GM11168 (cell line): ENCODE measurements at regions not wholly inside any gene's neighbourhood (a gene's known extent, or its start where the extent isn't known, plus 50 kb on each side); places are given as distances from the start of the nearest gene placed in this dataset.

ENCODE experiments used
- in situ Hi-C: fragments of 300-500 bp; cut with MboI; formaldehyde crosslinking; loops from one replicate; pipeline ENCODE4 v1.12.0; 2022; ENCODE audit warnings: low sequenced_read_pairs; ENCODE audit not compliant: unreplicated experiment

DNA sequence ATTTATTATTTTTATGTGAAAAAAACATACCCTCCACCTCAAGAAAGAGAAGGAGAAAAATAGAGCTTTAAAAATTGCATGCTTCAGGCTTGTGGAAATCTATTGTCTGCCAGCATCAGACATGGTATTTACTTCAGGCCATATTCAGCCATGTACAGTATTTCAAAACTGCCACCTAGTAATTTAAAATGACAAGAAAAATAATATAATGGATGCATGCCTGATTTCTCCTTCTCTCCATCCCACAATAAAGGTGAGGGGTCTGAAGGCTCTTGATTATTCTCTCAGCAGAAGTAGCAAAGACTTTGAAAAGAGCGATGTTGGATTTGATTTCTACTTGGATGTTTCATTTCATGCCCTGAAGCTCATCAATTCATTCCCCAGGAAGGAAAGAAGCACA is 250.7 kb downstream of the TBC1D4 start:
- in situ Hi-C loops, result no loop called here

DNA sequence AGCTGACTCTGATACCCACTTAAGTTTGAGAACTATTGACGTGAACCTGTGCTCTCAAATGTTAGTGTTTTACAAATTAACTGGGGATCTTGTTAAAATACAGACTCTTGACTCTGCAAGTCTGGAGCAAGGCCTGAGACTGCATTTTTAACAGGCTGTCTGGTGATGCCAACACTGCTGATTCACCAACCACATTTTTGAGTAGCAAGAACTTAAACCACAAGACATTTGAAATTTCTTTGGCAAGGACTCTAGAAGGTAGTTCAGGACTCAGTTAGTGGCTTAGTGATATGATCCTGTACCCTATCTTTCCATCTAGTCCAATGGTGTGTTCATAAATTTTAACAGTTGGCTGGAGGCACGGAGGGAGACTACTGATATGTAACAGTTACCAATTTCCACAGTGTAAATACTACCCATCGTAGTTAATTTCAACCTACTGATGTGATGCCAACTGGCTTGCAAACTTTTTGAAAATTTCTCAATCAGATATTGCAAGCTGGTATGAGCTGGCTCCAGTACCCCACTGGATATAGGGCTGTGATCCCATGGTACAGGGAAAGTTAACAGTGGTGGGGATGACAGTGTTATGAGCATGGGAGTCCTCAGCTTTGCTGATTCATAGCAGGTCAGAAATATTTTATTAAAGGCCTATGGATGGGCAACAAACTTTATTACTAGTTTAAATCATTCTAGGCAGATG is 255.1 kb downstream of the TBC1D4 start:
- in situ Hi-C loops, result no loop called here

GRCh38 chr13:75226092-75226491 is 255.9 kb downstream of the TBC1D4 start:
- in situ Hi-C loops, result no loop called here

GRCh38 chr13:75225288-75226032 is 256.5 kb downstream of the TBC1D4 start:
- in situ Hi-C loops, result no loop called here

DNA sequence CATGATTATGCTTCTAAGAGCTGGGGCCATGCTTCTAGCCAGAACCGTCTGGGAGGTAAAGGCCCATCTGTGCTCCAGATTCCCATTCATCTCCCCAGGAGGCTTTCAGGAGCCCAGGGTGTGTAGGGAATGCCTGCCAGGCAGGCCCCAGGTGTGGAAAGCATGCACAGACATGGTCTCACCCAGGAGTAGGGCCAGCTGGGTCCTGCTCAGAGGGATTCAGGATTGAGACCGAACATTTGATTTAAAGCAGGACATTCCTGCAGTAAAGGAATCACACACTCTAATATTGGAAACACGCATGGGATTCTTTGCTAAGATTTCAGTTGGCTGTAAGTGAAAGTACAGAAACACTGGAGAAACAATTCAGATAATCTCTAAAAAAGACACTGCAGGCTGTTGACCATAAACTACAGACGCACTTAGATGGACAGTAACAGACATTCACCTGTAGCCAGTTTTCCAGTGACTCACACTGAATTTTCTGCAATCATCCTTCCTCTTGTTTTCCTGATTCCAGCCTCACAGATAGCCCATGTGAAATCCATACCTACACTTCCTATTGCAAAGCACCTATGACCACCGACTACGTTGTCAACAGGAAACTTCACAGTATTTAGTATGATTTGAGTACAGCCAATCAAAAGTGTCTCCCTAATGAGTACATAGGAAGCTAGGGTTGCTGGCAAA is 257.8 kb downstream of the TBC1D4 start:
- in situ Hi-C loops, result no loop called here

DNA sequence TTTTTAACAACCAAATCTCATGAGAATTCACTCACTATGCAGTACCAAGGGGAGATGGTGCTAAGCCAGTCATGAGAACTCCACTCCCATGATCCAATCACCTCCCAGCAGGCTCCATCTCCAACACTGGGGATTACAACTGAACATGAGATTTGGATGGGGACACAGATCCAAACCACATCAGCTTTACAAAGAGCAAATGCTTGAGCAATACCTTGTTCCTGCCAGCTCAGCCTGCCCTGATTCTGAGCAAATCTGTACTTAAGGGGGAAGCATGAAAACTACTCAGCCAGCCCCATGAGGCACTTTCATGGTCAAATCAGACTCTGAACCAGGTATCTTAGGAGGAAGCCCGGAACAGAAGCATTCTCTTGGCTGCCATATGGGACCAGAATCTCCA is 259.9 kb downstream of the TBC1D4 start:
- in situ Hi-C loops, result no loop called here

DNA sequence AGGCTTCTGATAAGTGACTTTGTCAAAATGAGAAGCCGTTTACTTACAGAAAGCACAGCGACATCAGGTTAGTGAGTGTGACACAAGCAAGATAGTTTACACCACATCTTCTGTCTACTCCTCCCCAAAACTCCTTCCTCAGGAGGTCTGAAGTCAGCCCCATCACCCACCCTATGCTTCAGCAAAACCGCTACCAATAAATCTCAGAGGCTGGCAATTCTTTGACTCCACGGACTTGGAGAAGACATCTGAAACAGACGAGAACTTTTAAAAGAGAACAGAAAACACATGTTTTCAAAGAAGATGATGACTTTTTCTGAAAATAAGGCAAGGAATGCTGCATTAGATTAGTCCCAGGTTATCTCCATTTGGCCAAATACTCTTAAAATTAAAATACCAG is 261.1 kb downstream of the TBC1D4 start:
- in situ Hi-C loops, result no loop called here

GRCh38 chr13:75220238-75220542 is 261.8 kb downstream of the TBC1D4 start:
- in situ Hi-C loops, result no loop called here

GRCh38 chr13:75219479-75220237 is 262.3 kb downstream of the TBC1D4 start:
- in situ Hi-C loops, result no loop called here

DNA sequence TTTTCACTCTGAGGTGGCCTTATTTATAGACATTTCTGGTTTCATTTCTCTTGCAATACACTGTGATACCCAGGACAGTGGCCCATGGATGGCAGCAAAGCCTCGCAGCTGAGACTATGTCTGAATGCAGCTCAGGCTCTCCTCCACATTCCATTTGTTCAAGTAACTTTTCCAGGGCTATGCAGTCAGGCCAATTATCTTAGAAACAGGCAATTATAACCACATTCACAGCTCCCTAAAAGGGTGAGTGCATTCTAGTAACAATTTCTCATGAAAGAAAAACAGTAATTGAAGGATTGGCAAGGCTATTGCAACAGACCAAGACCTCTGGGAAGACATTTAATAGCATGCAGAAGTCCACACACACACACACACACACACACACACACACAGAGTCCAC is 264.0 kb downstream of the TBC1D4 start:
- in situ Hi-C loops, result no loop called here

- in situ Hi-C loops, result no loop called here
Observed at GRCh38 chr13:75216038-75216437, 265.9 kb downstream of the TBC1D4 start.

- in situ Hi-C loops, result no loop called here
Observed at GRCh38 chr13:75214846-75215245, 267.1 kb downstream of the TBC1D4 start.

GRCh38 chr13:75202981-75203380 is 279.0 kb downstream of the TBC1D4 start:
- in situ Hi-C loops, result no loop called here

DNA sequence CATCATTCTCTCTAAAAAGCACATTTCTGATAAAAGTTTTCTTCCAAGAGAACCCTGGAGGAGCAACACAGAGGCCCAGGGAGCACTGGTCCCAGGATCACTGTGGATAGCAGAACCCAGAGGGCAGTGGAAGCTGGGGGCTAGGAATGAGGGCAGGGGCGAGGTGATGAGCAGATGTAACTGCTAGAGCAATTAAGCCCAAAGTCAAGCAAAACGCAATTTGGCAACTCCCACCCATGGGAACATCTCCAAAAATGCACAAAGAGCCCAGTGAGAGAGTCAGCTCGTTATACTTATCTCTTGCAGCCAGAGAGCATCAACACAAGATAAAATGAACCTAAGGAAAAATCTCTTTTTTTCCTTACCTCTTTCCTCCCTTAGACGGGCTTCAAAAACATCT is 284.2 kb downstream of the TBC1D4 start:
- in situ Hi-C loops, result no loop called here

- in situ Hi-C loops, result no loop called here
Observed at GRCh38 chr13:75196147-75196837, 285.7 kb downstream of the TBC1D4 start.

- in situ Hi-C loops, result no loop called here
Observed at GRCh38 chr13:75195495-75196146, 286.3 kb downstream of the TBC1D4 start.

DNA sequence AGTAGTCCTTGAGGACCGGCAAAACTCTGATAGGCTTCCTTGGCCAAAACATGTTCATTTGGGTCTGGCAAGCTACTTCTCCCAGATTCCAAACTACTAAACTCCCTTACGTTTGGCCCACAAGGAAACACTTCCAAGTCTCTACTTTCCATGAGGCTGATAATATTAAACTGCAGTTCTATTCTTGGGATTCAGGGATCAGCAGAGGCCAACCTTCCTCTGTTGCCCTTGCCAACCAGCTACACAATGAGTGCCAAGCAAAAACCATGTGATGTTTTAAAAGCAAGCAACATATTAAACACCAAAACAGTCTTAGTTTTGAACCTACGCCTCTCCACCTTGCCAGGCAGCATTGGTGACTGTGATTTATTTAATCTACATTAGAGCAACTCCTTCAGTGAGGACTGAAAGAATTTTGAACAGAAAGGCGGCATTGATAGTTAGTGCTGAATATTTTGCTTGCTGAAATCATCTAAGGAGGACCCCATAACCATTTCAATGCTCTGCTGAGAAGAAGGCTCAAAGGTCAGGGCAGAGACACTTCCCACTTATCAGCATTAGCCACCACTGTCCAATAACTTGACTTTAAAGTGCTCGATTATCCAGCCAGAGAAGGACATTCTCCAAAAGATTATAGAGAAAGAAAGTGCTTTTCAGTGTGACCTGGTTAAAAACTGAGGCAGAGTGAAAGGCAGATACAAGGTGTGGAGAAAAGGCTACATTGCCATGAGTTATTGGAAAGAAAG is 287.1 kb downstream of the TBC1D4 start:
- in situ Hi-C loops, result no loop called here

GRCh38 chr13:75186379-75186778 is 295.6 kb downstream of the TBC1D4 start:
- in situ Hi-C loops, result no loop called here

GRCh38 chr13:75181906-75182305 is 300.1 kb downstream of the TBC1D4 start:
- in situ Hi-C loops, result no loop called here
